ENCODE measurements at regions not wholly inside any gene's neighbourhood (a gene's known extent, or its start where the extent isn't known, plus 50 kb on each side); places are given as distances from the start of the nearest gene placed in this dataset.

DNA sequence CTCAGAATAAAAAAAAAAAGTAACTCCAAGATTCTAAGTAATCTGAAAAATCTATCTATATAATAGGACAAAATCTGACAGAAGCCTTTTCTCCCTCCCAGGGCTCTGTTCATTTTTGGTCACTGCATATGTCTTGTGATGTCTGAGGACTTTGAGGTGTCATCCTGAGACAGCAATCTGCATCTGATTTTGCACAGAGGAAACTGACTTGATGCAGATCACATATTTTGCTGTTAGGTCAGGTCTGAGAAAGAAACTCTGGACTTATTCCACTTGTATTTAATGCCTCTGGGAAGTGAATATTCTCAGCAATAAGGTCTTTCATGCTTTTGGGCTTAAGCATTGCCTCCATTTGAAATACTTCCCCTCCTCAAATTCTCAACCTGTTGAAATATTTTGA, 295.2 kb upstream of the THBS1 start:
- no peak overlapping the region for H3K4me3 ChIP-seq (ENCODE audit: low read depth, low read length)
- TF ChIP-seq, protein P1, sequence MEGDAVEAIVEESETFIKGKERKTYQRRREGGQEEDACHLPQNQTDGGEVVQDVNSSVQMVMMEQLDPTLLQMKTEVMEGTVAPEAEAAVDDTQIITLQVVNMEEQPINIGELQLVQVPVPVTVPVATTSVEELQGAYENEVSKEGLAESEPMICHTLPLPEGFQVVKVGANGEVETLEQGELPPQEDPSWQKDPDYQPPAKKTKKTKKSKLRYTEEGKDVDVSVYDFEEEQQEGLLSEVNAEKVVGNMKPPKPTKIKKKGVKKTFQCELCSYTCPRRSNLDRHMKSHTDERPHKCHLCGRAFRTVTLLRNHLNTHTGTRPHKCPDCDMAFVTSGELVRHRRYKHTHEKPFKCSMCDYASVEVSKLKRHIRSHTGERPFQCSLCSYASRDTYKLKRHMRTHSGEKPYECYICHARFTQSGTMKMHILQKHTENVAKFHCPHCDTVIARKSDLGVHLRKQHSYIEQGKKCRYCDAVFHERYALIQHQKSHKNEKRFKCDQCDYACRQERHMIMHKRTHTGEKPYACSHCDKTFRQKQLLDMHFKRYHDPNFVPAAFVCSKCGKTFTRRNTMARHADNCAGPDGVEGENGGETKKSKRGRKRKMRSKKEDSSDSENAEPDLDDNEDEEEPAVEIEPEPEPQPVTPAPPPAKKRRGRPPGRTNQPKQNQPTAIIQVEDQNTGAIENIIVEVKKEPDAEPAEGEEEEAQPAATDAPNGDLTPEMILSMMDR (IDR thresholded peaks at IDR 0.05; ENCODE audit: borderline replicate concordance, insufficient read depth, low read depth, low read length): no peak

- TF ChIP-seq, protein P1 (IDR thresholded peaks at IDR 0.05; ENCODE audit: borderline replicate concordance, insufficient read depth, low read depth, low read length): no peak
- no peak overlapping the region for H3K4me3 ChIP-seq (ENCODE audit: low read depth, low read length)
Measured at GRCh38 chr15:39286706-39287105, 294.2 kb upstream of the THBS1 start.

GRCh38 chr15:39287322-39288195, 293.3 kb upstream of the THBS1 start:
- TF ChIP-seq, protein P1 (IDR thresholded peaks at IDR 0.05; ENCODE audit: borderline replicate concordance, insufficient read depth, low read depth, low read length): no peak
- no peak overlapping the region for H3K4me3 ChIP-seq (ENCODE audit: low read depth, low read length)

DNA sequence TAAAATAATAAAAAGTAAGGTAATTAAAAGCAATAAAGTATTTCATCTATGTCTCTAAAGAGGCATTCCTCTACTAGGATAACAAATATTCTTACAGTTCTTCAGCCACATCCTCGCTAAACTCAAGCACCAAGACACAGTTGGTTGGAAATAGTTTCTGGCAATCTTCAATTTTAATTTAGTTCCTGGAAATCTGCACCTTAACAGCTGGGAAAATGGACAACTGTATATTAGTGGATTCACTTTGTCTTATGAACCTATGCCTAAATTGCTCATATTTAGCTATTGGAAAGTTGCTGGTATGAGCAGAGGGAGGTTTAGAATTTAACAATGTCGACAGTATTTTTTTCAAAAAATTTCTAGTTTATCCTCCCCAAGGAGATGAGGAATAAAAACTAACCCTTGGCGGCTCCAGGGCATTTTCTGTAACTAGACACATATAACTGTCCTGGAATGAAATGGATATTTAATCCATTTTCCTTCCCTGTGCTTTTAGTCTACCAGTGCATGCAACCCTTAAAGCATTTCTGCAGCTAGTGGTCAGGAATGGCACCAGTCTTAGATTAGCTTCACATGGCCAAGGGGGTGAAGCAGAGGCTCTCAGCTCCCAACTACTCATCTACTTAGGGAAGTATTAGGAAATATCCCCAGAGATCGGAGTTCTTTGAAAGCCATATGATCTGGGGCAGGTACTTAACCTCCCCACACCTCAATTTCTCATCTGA, 290.0 kb upstream of the THBS1 start:
- TF ChIP-seq, protein P1 (IDR thresholded peaks at IDR 0.05; ENCODE audit: borderline replicate concordance, insufficient read depth, low read depth, low read length): no peak
- no peak overlapping the region for H3K4me3 ChIP-seq (ENCODE audit: low read depth, low read length)

GRCh38 chr15:39291690-39292089, 289.2 kb upstream of the THBS1 start:
- TF ChIP-seq, protein P1 (IDR thresholded peaks at IDR 0.05; ENCODE audit: borderline replicate concordance, insufficient read depth, low read depth, low read length): no peak
- H3K4me3 ChIP-seq (ENCODE audit: low read depth, low read length): no peak overlapping the region

DNA sequence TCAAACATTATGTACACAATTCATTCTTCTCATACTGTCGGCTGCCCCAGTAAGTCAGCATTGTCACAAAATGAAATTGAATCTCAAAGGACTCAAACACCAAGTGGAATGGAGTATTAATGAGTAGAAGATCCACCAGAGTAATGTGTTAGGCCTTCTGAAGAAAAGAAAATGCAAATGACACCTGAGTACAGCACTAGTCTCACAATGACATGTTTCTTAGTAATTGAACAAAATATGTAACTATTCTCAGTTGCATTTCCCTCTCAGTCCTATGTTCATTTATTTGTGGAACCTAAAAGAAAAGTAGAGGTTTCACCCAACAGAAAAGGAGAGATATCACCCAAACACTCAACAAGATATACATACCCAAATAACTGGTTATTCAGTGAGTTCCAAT, 283.9 kb upstream of the THBS1 start:
- no peak overlapping the region for H3K4me3 ChIP-seq (ENCODE audit: low read depth, low read length)
- TF ChIP-seq, protein P1 (IDR thresholded peaks at IDR 0.05; ENCODE audit: borderline replicate concordance, insufficient read depth, low read depth, low read length): no peak

Data from GM12875 (cell line).